ENCODE measurements at regions not wholly inside any gene's neighbourhood (a gene's known extent, or its start where the extent isn't known, plus 50 kb on each side); places are given as distances from the start of the nearest gene placed in this dataset.

- Histone ChIP-seq H3K27me3 (ENCODE audit: insufficient read depth, low read length) (no peaks in the 10 kb centered on the region), H3K4me1 (ENCODE audit: insufficient read depth, low read length) (peaks cover 4% of the 10 kb centered on the region; the same call in 1 of the 2 replicates), H3K27ac (ENCODE audit: low read depth, low read length) (no peak overlapping the region), H3K9ac (ENCODE audit: low read depth, low read length) (no peak overlapping the region), H3K36me3 (ENCODE audit: insufficient read depth, low read length) (no peaks in the 10 kb centered on the region), H3K4me3 (ENCODE audit: low read length) (no peak overlapping the region), H3K9me3 (ENCODE audit: insufficient read depth, low read depth, low read length) (no peaks in the 10 kb centered on the region)
- WGBS: 95% methylated on average over 2 of the region's 2 CpGs
Observed at GRCh38 chr20:7703996-7704395, 236.3 kb downstream of the HAO1 start.

GRCh38 chr20:7708112-7708511 is 232.1 kb downstream of the HAO1 start:
- Histone ChIP-seq H3K27ac (ENCODE audit: low read depth, low read length) (no peak overlapping the region), H3K27me3 (ENCODE audit: insufficient read depth, low read length) (no peaks in the 10 kb centered on the region), H3K9ac (ENCODE audit: low read depth, low read length) (no peak overlapping the region), H3K9me3 (ENCODE audit: insufficient read depth, low read depth, low read length) (no peaks in the 10 kb centered on the region), H3K4me3 (ENCODE audit: low read length) (no peak overlapping the region), H3K4me1 (ENCODE audit: insufficient read depth, low read length) (peaks cover 4% of the 10 kb centered on the region; the same call in 1 of the 2 replicates), H3K36me3 (ENCODE audit: insufficient read depth, low read length) (no peaks in the 10 kb centered on the region)
- WGBS: 88% methylated on average over 1 of the region's 2 CpGs

GRCh38 chr20:7708782-7709181 is 231.5 kb downstream of the HAO1 start:
- H3K4me1 ChIP-seq (ENCODE audit: insufficient read depth, low read length): peaks cover 1% of the 10 kb centered on the region; the same call in 1 of the 2 replicates
- no peak overlapping the region for H3K4me3 ChIP-seq (ENCODE audit: low read length)
- no peaks in the 10 kb centered on the region for H3K36me3 ChIP-seq (ENCODE audit: insufficient read depth, low read length)
- H3K27ac ChIP-seq (ENCODE audit: low read depth, low read length): no peak overlapping the region
- no peaks in the 10 kb centered on the region for H3K9me3 ChIP-seq (ENCODE audit: insufficient read depth, low read depth, low read length)
- no peaks in the 10 kb centered on the region for H3K27me3 ChIP-seq (ENCODE audit: insufficient read depth, low read length)
- 100% methylated on average over 1 of the region's 2 CpGs for WGBS
- H3K9ac ChIP-seq (ENCODE audit: low read depth, low read length): no peak overlapping the region

- H3K9me3 ChIP-seq (ENCODE audit: insufficient read depth, low read depth, low read length): no peaks in the 10 kb centered on the region
- no peak overlapping the region for H3K4me3 ChIP-seq (ENCODE audit: low read length)
- no peak overlapping the region for H3K27ac ChIP-seq (ENCODE audit: low read depth, low read length)
- H3K36me3 ChIP-seq (ENCODE audit: insufficient read depth, low read length): no peaks in the 10 kb centered on the region
- no peaks in the 10 kb centered on the region for H3K27me3 ChIP-seq (ENCODE audit: insufficient read depth, low read length)
- WGBS: 95% methylated on average over 8 of the region's 8 CpGs
- no peak overlapping the region for H3K9ac ChIP-seq (ENCODE audit: low read depth, low read length)
- no peaks in the 10 kb centered on the region for H3K4me1 ChIP-seq (ENCODE audit: insufficient read depth, low read length)
Observed at GRCh38 chr20:7710440-7710839, 229.8 kb downstream of the HAO1 start.

GRCh38 chr20:7712661-7713060 is 227.6 kb downstream of the HAO1 start:
- Histone ChIP-seq H3K36me3 (ENCODE audit: insufficient read depth, low read length) (no peaks in the 10 kb centered on the region), H3K9me3 (ENCODE audit: insufficient read depth, low read depth, low read length) (no peaks in the 10 kb centered on the region), H3K9ac (ENCODE audit: low read depth, low read length) (no peak overlapping the region), H3K4me1 (ENCODE audit: insufficient read depth, low read length) (no peaks in the 10 kb centered on the region), H3K27me3 (ENCODE audit: insufficient read depth, low read length) (no peaks in the 10 kb centered on the region), H3K4me3 (ENCODE audit: low read length) (no peak overlapping the region), H3K27ac (ENCODE audit: low read depth, low read length) (no peak overlapping the region)
- no CpG with 5 or more reads among the region's 1 CpG for WGBS

- Histone ChIP-seq H3K4me3 (ENCODE audit: low read length) (no peak overlapping the region), H3K4me1 (ENCODE audit: insufficient read depth, low read length) (no peaks in the 10 kb centered on the region), H3K9me3 (ENCODE audit: insufficient read depth, low read depth, low read length) (no peaks in the 10 kb centered on the region), H3K9ac (ENCODE audit: low read depth, low read length) (no peak overlapping the region), H3K27me3 (ENCODE audit: insufficient read depth, low read length) (no peaks in the 10 kb centered on the region), H3K36me3 (ENCODE audit: insufficient read depth, low read length) (no peaks in the 10 kb centered on the region), H3K27ac (ENCODE audit: low read depth, low read length) (no peak overlapping the region)
- WGBS: 80% methylated on average over 1 of the region's 1 CpG
Observed at GRCh38 chr20:7714549-7714948, 225.7 kb downstream of the HAO1 start.

- Histone ChIP-seq H3K4me1 (ENCODE audit: insufficient read depth, low read length) (no peaks in the 10 kb centered on the region), H3K36me3 (ENCODE audit: insufficient read depth, low read length) (no peaks in the 10 kb centered on the region), H3K4me3 (ENCODE audit: low read length) (no peak overlapping the region), H3K27me3 (ENCODE audit: insufficient read depth, low read length) (no peaks in the 10 kb centered on the region), H3K9ac (ENCODE audit: low read depth, low read length) (no peak overlapping the region), H3K9me3 (ENCODE audit: insufficient read depth, low read depth, low read length) (no peaks in the 10 kb centered on the region), H3K27ac (ENCODE audit: low read depth, low read length) (no peak overlapping the region)
- WGBS: 96% methylated on average over 5 of the region's 6 CpGs
Observed at GRCh38 chr20:7716286-7716972, 223.8 kb downstream of the HAO1 start.

- no peaks in the 10 kb centered on the region for H3K36me3 ChIP-seq (ENCODE audit: insufficient read depth, low read length)
- no peaks in the 10 kb centered on the region for H3K9me3 ChIP-seq (ENCODE audit: insufficient read depth, low read depth, low read length)
- no peaks in the 10 kb centered on the region for H3K4me1 ChIP-seq (ENCODE audit: insufficient read depth, low read length)
- H3K4me3 ChIP-seq (ENCODE audit: low read length): no peak overlapping the region
- no peak overlapping the region for H3K9ac ChIP-seq (ENCODE audit: low read depth, low read length)
- H3K27ac ChIP-seq (ENCODE audit: low read depth, low read length): no peak overlapping the region
- no peaks in the 10 kb centered on the region for H3K27me3 ChIP-seq (ENCODE audit: insufficient read depth, low read length)
- 91% methylated on average over 5 of the region's 5 CpGs for WGBS
Observed at GRCh38 chr20:7722564-7722963, 217.7 kb downstream of the HAO1 start.

- no peaks in the 10 kb centered on the region for H3K36me3 ChIP-seq (ENCODE audit: insufficient read depth, low read length)
- no peaks in the 10 kb centered on the region for H3K9me3 ChIP-seq (ENCODE audit: insufficient read depth, low read depth, low read length)
- H3K4me3 ChIP-seq (ENCODE audit: low read length): no peak overlapping the region
- H3K27ac ChIP-seq (ENCODE audit: low read depth, low read length): no peak overlapping the region
- no peak overlapping the region for H3K9ac ChIP-seq (ENCODE audit: low read depth, low read length)
- H3K4me1 ChIP-seq (ENCODE audit: insufficient read depth, low read length): no peaks in the 10 kb centered on the region
- no peaks in the 10 kb centered on the region for H3K27me3 ChIP-seq (ENCODE audit: insufficient read depth, low read length)
- WGBS: 86% methylated on average over 1 of the region's 1 CpG
Observed at GRCh38 chr20:7723284-7723683, 217.0 kb downstream of the HAO1 start.

GRCh38 chr20:7728338-7728737 is 211.9 kb downstream of the HAO1 start:
- no peak overlapping the region for H3K27ac ChIP-seq (ENCODE audit: low read depth, low read length)
- H3K9me3 ChIP-seq (ENCODE audit: insufficient read depth, low read depth, low read length): no peaks in the 10 kb centered on the region
- H3K4me3 ChIP-seq (ENCODE audit: low read length): no peak overlapping the region
- H3K4me1 ChIP-seq (ENCODE audit: insufficient read depth, low read length): no peaks in the 10 kb centered on the region
- no peaks in the 10 kb centered on the region for H3K36me3 ChIP-seq (ENCODE audit: insufficient read depth, low read length)
- H3K27me3 ChIP-seq (ENCODE audit: insufficient read depth, low read length): no peaks in the 10 kb centered on the region
- no peak overlapping the region for H3K9ac ChIP-seq (ENCODE audit: low read depth, low read length)

- no peak overlapping the region for H3K9ac ChIP-seq (ENCODE audit: low read depth, low read length)
- WGBS: 96% methylated on average over 1 of the region's 1 CpG
- no peak overlapping the region for H3K4me3 ChIP-seq (ENCODE audit: low read length)
- no peaks in the 10 kb centered on the region for H3K36me3 ChIP-seq (ENCODE audit: insufficient read depth, low read length)
- H3K9me3 ChIP-seq (ENCODE audit: insufficient read depth, low read depth, low read length): no peaks in the 10 kb centered on the region
- H3K27me3 ChIP-seq (ENCODE audit: insufficient read depth, low read length): no peaks in the 10 kb centered on the region
- no peaks in the 10 kb centered on the region for H3K4me1 ChIP-seq (ENCODE audit: insufficient read depth, low read length)
- no peak overlapping the region for H3K27ac ChIP-seq (ENCODE audit: low read depth, low read length)
Observed at GRCh38 chr20:7734216-7734615, 206.0 kb downstream of the HAO1 start.

- Histone ChIP-seq H3K27ac (ENCODE audit: low read depth, low read length) (no peak overlapping the region), H3K36me3 (ENCODE audit: insufficient read depth, low read length) (no peaks in the 10 kb centered on the region)
- 83% methylated on average over 1 of the region's 1 CpG for WGBS
Observed at GRCh38 chr20:7736336-7736735, 203.9 kb downstream of the HAO1 start.

More at GRCh38 chr20:7736336-7736735, 203.9 kb downstream of the HAO1 start:
- Histone ChIP-seq H3K4me1 (ENCODE audit: insufficient read depth, low read length) (no peaks in the 10 kb centered on the region), H3K27me3 (ENCODE audit: insufficient read depth, low read length) (no peaks in the 10 kb centered on the region), H3K9me3 (ENCODE audit: insufficient read depth, low read depth, low read length) (no peaks in the 10 kb centered on the region), H3K9ac (ENCODE audit: low read depth, low read length) (no peak overlapping the region), H3K4me3 (ENCODE audit: low read length) (no peak overlapping the region)

Measured in HUES64 (cell line).